ENCODE measurements at regions not wholly inside any gene's neighbourhood (a gene's known extent, or its start where the extent isn't known, plus 50 kb on each side); places are given as distances from the start of the nearest gene placed in this dataset.

DNA sequence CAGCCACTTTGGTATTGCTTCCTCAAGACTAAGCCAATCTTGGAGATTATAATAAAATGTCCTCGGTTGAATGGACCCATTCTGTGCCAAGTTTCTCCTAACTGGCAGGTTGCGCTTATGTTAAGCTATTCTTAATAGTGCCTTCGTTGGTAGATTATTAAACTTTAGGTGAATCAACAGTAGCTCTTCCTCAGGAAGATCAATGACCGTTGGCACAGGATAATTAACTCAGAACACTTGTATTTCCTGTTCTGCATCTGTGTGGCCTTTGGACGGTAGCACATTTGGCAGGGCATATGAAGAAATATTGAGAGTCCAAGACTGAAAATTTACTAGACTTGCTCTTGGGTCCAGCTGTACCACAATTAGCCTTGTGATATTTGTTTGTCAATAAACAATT lies 402.9 kb downstream of the MLLT3 start:
- no peak for TF ChIP-seq POLR2AphosphoS5 (IDR thresholded peaks at IDR 0.05; ENCODE audit: borderline replicate concordance, low read depth, low read length)
- TF ChIP-seq EZH2 (IDR thresholded peaks at IDR 0.05) = no peak
- no peak for TF ChIP-seq FOXP2 (optimal IDR thresholded peaks at IDR 0.05; ENCODE audit: control extremely low read depth, extremely low read length, insufficient read depth)
